Astrocyte (in vitro differentiated cells and primary cell): ENCODE measurements at regions not wholly inside any gene's neighbourhood (a gene's known extent, or its start where the extent isn't known, plus 50 kb on each side); places are given as distances from the start of the nearest gene placed in this dataset.

Experiments
- CTCF ChIP-seq: IDR thresholded peaks from 2 replicates; pipeline ENCODE4 v1.5.1; 2011; ENCODE audit warnings: low read depth, mild to moderate bottlenecking, inconsistent platforms, low read length, moderate library complexity; ENCODE audit not compliant: insufficient read depth
- EZH2 ChIP-seq: IDR thresholded peaks from 2 replicates; pipeline ENCODE4 v1.6.1; 2012; ENCODE audit warnings: mild to moderate bottlenecking, low read length, inconsistent platforms; ENCODE audit not compliant: insufficient read depth

- TF ChIP-seq CTCF (no peak), EZH2 (no peak)
These were observed 192.1 kb downstream of the IGLL1 start for GRCh38 chr22:23387827-23388516.
